HG03103 (cell line): ENCODE measurements at regions not wholly inside any gene's neighbourhood (a gene's known extent, or its start where the extent isn't known, plus 50 kb on each side); places are given as distances from the start of the nearest gene placed in this dataset.

Experiments
- ATAC-seq: cut with Tn5 transposase; IDR thresholded peaks from one replicate; pipeline ENCODE4 v1.9.1; 2021; ENCODE audit warnings: low read depth; ENCODE audit not compliant: unreplicated experiment

DNA sequence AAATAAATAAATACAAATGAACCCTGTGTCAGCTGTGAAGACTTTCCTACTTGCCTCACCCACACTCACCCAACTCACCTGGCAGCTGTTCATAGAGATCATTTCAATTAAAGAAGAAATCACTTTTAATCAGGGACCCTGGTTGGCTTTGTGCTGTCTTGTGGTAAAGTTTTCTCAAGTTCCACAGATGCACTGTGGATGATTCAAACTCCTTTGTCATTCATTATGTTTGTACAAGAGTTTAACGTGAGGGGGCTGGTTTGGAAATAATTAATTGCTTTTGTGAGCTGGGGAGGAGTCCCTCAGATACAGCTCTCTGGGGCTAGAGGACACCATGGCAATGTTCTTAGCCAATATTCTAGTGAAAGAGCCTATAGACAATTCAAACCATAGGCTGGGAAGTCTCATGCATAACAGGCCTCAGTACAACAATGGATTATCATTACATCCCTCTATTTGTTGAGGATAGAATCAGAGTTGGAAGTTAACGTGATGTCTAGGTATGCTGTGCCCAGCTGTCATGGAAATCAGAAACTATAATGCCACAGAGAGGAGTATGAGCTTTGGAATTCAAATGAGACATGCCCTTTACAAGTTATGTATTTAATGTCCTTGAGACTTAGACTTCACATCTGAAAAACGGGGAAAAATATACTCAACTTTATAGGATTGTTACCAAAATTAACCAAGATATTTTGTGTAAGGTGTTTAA lies 698.5 kb downstream of the KCNA4 start:
- no peak for ATAC-seq

DNA sequence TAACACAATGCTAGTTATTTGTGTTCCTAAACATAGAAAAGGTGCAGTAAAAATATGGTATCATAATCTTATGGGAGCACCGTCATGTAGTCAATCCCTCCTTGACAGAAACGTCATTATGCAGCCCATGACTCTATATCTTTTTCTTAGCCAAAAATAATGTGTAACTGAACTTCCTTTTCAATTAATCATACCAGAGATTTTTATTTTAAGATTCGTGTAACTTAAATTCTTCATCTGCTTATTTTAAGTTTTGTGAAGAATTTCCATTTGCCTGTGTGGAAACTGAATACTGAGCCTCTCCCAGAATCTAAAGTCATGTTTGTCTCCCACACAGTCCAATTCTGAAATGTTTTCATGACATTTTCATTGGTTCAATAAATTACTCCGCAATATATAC lies 699.1 kb downstream of the KCNA4 start:
- no peak for ATAC-seq

DNA sequence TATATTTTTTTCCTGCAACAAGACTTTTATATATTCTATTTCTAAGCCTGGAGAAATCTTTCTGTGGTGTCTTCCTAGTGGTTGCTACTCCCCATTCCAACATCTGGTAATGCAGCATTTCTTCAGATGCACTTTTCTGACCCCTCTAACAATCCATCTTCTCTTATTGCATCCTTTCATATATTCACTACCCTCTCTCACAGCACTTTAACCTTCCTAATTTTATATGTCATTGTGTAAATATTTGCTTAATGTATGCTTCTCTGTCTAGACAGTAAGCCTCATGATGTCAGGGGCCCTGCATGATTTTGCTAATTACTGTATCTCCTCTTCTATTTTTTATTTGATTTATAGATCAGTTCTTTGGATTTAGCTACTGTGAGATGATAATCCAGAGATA lies 701.6 kb downstream of the KCNA4 start:
- no peak for ATAC-seq

DNA sequence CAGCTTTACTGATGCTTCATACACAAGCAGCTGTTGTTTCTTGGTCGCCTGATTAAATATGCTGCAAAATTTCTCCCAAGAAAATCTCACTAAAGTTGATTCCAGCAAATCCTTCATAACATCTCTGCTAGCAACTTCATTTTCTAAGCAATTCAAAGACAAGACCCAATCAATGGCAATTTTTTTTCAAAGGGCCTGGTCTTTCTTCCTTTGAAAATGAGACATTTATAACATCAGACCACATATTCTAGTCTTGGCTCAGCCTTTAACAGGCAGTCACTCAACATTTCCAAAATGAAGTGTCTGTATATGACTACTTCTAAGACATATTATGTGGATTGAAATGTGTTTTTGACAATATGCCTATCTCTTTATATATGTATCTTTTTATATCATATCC lies 702.6 kb downstream of the KCNA4 start:
- no peak for ATAC-seq

DNA sequence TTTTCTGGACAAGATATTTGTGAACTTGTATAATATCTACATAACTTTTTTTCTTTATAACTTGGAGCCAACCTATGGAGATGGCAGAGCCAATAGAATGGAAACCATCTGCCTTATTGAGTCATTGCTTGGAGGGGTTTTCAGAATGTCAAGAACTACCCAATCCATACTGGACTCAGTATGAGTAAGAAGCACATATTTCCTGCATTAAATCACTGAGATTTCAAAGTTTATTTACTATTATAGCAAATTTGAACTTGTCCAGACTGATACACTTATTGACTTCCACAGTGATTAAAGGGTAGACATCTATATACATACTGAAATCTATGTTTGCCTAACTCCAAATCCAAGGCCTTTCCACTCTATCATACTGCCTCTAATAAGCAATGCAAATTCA lies 704.0 kb downstream of the KCNA4 start:
- ATAC-seq: no peak

DNA sequence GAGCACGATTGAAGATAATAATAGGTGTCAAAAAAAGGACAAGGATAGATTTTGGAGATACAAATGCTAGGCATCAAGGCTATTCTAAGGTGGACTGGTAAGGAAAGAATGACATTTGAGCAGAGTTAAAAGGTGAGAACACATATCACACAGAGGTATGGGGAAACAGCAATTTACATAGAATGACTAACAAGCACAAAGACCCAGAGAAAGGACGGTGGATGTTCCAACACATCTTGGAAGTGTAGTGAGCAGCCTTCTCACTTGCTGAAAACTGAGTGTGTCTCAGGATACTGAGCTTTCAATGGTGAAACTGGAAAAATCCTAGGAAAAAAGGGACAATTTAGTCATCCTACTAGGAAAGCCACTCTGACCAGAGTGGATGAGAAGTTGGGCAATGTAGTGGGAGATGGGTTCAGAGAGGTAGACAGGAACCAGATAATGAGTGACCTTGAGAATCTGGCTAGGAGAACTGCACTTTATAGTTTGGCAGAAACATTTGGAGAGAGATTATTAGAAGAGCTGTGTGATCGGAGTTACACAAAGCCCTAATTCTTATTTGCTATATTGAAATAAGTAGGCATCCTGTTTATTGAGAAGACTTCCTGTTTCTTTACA lies 706.0 kb downstream of the KCNA4 start:
- ATAC-seq: no peak

DNA sequence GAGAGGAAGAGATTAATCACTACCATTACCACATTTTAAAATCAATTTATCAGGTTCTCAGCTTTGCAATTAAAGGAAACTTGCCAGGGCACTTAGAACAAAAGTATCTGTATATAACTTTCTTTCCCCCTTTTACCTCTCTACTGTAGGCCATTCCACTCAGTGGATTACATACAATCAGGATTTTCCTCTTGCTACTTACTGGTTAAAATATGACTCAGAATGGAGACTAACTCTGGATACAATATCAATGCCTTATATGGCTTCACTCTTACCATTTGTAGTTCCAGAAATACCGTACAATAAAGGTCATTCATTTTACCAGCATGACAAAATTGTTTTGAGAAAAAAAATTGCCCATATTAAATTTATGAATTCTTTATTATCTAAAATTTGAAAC lies 706.8 kb downstream of the KCNA4 start:
- no peak for ATAC-seq

DNA sequence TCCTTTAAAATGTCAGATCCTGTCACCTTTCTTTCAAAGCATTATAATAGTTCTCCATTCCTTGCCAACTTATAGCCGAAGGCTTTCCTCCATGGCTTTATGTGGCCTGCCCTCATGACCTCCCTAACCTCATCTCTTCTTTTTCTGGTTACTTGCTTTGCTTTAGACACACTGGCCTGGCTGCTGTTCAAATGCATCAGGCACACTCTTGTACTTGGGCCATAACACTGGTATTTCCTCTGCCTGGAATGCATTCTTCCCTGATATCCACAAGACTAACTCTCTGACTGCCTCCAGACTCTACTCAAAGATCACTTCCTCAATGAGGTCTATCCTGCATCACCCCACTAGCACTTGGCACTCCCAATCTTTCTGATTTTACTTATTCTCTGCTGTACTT lies 710.3 kb downstream of the KCNA4 start:
- no peak for ATAC-seq

DNA sequence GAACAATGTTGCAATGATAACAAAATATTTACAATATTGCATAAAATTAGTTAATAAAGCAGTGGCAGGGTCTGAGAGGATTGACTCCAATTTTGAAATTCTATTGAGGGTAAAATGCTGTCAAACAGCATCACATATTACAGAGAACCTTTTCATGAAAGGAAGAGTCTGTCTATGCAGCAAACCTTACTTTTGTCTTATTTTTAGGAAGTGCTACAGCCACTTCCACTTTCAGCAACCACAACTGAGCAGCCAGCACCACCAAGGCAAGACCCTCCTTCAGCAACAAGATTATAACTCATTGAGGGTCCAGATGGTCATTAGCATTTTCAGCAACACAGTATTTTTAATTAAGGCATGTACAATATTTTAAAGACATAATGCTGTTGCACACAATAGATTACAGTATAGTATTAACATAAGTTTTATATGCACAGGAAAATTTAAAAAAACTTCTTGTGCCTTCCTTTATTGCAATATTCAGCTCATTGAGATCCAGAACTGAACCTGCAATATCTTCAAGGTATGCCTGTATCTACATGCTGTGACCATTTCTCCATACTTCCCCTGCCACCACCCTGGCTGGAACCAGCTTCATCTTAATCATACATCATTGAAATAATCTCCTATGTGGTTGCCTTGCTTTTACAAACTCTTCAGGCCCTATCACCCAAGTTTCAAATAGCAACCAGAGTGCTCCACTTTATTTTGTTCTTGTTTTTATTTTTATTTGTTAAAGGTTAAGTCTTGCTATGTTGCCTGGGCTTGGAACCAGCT lies 711.2 kb downstream of the KCNA4 start:
- ATAC-seq: no peak

DNA sequence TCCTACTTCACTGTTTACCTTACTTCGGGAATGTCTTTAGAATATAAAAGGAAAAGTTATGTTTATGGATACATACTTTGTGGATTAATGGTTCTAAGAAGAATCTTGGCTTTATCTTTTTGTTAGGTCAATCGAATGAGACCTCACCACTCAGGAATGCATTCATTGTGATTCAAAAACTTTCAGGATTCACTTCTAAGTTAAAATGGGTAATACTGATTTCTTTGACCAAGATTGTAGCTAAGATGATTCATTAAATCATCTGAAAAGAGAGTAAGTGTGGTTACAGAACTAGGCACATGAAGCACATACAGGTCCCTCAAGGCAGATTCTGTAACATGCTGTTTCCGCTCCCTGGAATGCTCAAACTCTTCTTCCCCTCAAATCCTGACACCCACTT lies 716.4 kb downstream of the KCNA4 start:
- no peak for ATAC-seq

DNA sequence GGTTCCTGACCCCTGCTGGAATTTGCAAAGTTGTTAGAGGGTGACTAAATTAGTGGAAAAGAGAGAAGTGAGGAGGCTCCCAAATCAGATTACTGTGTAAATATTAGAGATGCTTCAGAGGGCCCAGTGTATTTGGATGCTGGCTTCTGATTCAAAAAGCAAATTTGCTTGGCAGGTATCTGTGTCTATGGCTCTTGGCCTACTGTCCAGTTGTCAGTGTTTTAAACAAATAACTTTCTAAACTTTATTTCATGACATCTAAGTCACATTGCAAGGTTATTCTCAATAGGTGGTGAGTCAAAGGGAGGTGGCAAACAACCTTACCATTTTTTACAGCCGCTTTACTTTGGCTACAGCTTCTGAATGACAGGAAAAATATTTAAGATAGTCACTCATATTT lies 720.1 kb downstream of the KCNA4 start:
- ATAC-seq: no peak

DNA sequence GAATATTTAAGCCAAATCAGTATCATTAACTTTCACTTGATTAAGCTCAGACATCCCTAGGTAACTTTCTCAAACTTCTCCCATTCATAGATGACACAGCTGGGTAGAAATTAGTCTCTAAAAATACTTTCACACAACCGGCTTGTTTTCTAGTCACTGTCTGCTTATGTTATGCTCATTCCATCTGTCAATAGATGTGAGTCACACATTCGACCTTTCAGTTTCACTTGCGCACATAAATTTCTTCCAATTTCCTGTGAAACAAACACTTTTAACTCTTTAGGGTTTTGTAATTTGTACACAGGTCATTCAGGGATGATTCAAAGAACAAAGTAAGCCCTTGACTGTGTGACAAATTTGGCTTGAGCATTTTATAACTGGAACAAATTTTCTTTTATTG lies 723.0 kb downstream of the KCNA4 start:
- no peak for ATAC-seq

DNA sequence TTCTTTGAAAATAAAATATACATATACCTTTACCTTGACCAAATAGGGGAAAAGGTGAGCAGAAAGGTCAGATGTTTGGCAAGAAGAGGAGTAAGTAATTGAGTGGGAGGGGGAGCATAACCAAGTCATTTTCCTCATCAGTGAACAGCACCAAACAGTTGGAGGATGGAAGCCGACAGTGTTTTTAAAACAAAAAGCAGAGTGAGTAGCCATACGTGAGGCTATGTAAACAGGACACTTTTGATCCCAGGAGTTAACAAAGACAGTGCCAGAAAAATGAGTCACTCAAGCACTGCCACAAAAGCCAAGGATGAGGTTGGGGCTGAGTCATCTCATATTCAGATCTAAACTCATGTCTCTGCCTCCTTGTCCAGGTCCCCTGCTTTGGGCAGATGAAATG lies 734.7 kb downstream of the KCNA4 start:
- ATAC-seq: no peak

DNA sequence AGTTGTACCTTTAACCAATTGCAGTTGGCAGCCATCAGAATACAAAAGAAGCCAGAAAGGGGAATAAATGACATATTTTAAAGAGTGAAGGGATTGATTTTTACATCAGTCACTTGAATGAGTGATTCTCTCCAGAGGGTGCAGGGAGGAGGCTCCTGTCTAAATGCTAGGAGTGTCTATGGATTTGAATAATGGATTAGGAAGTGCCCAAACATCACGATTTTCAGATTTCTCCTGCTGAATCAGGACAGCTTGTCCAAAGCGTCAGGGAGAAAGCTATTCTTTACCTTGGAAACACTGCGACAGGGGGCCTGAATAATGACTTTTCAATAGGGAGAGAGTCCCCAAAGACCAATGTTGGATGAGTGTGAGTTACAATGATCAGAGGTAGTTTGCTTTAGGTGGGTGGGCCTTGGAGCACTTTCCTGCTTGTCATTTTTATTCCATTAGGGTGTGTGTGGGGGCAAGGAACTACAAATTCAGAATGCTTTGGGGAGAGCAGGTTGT lies 735.5 kb downstream of the KCNA4 start:
- ATAC-seq: no peak

DNA sequence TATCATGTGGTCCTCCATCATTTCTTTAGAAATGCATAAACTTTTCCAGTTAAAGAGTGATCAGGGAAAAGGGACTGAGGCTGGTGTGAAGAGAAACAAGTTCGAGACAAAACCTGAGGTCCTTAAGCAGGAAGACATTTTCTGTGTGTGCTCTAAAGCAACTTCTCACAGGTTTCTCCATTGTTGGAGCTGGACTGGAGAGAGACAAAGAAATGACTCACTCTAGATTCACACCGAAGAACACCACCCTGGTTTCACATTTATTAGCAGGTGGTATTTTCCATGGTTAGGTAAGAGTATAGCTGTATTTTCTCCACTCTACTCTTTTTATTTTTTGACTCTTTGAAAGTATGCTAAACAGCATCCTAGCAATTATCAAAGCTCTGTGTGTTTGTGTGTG lies 736.4 kb downstream of the KCNA4 start:
- ATAC-seq: no peak

DNA sequence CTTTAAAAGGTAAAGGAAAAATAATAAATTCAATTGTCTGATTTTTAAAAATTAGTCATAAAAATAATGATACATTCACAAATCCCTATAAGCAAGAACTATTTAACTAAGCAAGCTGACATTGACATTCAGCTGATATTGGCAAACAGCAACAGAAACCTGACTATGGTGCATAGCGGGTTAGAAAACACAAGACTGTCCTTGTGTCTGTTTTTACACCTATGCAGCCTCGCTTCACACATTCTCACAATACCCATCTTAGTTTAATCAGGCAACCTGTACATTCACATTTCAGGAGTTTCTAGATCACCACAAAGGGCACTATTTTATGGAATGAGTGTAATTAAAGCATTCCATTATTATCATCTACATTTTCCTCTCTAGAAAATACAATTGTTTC lies 737.1 kb downstream of the KCNA4 start:
- ATAC-seq: no peak

DNA sequence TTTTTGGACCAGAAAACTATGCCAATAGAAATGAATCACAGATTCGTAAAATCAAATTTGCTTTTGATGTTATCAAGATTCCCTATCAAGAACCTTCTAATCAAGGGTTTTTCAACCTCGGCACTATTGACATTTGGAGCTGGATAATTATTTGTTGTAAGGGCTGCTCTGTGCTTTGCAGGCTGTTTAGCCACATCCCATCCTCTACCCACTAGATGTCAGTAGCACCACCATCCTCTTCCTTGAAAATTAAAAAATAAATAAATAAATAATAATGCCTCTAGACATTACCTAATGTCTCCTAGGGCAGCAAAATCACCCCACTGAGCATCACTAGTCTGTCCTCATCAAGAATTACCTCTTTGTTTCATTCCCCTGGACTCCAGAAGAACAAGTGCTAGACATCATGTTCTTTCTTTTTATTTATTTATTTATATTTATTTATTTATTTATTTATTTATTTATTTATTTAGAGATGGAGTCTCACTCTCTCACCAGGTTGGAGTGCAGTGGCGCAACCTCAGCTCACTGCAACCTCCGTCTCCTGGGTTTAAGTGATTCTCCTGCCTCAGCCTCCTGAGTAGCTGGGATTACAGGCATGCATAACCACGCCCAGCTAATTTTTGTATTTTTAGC lies 744.7 kb downstream of the KCNA4 start:
- ATAC-seq: no peak

DNA sequence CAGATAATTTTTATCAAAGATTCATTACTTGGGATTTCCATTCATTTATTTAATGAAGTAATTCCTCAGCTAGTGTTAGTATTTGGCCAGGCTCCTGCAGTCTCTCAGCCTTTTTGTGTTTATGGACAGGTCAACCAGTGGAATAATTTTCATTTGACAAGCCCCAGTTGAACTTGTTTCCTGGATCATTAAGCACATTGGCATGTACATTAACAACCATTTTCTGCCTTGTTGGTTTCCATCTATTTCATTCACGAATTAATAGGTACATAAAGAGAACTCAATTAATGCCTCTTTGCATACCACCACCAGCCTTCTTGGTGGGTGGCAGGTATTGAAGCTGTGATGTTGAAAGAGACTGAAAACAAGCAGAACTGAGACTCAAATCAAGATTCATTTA lies 745.2 kb downstream of the KCNA4 start:
- ATAC-seq: no peak

DNA sequence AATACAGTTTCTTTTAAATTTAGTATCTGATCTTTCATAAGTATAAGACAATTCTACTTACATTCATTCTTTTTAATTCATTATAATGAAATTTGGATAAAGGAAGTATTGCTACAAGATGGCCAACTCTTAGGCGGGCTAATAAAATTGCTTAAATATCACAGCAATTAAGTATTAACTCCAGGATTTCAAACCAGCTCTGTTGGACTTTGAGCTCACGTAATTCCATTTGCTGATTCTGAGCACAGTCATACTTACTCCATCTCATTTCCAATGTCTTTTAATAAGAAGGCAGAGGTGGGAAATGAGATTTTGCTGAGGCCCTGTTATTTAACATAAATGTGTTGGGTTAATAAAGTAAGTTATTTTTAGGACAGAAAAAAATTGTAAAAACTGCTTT lies 748.1 kb downstream of the KCNA4 start:
- ATAC-seq: no peak

DNA sequence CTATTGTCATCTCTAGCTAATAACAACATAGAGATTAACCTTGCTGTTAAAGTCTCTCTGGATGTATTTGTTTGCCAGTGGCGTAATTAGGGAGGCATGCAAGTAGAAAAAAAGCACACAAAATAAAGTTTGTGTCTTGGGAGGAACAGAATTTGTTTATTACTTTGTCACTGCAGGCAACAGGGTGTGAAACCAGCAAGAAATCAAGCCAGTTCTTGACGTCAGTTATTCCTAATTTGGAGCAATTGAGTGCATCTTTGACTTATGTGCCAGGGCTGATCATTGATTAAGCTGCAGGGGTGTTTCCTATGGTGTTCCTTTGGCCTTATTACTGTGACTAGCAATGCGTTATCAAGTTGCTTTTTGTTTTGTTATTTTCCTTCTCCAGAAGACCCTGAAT lies 751.0 kb downstream of the KCNA4 start:
- ATAC-seq: no peak

DNA sequence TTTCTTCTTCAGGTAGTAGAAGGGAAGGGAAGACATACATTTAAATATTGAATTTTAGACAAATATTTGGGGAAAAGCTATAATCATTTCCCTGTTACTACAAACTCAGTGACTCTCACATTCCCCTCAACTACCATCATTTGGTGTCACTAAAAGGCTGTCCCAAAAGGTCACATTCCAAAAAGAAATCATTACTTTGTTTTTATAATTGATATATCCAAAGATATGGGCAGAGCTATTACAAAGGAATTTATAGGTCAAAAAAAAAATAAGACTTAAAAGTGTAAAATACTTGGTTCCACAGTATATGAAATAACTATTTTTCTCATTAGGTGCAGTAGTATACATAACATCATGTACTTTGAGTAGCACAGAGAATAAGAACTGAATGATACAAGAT lies 751.4 kb downstream of the KCNA4 start:
- no peak for ATAC-seq
